Fibroblast of peridontal ligament (primary cell): ENCODE measurements at regions not wholly inside any gene's neighbourhood (a gene's known extent, or its start where the extent isn't known, plus 50 kb on each side); places are given as distances from the start of the nearest gene placed in this dataset.
"Not testable (repeated sequence)": the region's sequence is repeated elsewhere in the genome, so short reads cannot be mapped to it uniquely, and the experiment has no call there.

ENCODE experiments used
- DNase-seq: peaks from one replicate; pipeline ENCODE4 v3.0.0-alpha.2; 2010; ENCODE audit errors: extremely low read depth

GRCh38 chr13:44783994-44784707, 205.1 kb downstream of the NUFIP1 start:
- DNase-seq, result no peak

GRCh38 chr13:44780591-44781280, 204.6 kb upstream of the TSC22D1 start:
- no peak for DNase-seq

- no peak for DNase-seq
These were observed 202.8 kb upstream of the TSC22D1 start for GRCh38 chr13:44778761-44779484.

- DNase-seq, result not testable (repeated sequence)
These were observed 199.2 kb upstream of the TSC22D1 start for GRCh38 chr13:44775290-44775689.

GRCh38 chr13:44770951-44771350, 194.8 kb upstream of the TSC22D1 start:
- DNase-seq, result no peak

- no peak for DNase-seq
These were observed 193.6 kb upstream of the TSC22D1 start for GRCh38 chr13:44769686-44770085.

- DNase-seq, result peak; percentile 46
These were observed 192.8 kb upstream of the TSC22D1 start for GRCh38 chr13:44768775-44769581.

GRCh38 chr13:44768239-44768638, 192.1 kb upstream of the TSC22D1 start:
- DNase-seq, result no peak

- DNase-seq, result no peak
These were observed 188.9 kb upstream of the TSC22D1 start for GRCh38 chr13:44765001-44765471.

GRCh38 chr13:44764302-44764692, 188.2 kb upstream of the TSC22D1 start:
- DNase-seq, result no peak

- no peak for DNase-seq
These were observed 187.6 kb upstream of the TSC22D1 start for GRCh38 chr13:44763615-44764301.

- no peak for DNase-seq
These were observed 186.8 kb upstream of the TSC22D1 start for GRCh38 chr13:44762911-44763310.

GRCh38 chr13:44760434-44760833, 184.3 kb upstream of the TSC22D1 start:
- DNase-seq, result no peak

- DNase-seq, result peak; percentile 13
These were observed 183.5 kb upstream of the TSC22D1 start for GRCh38 chr13:44759384-44760360.

- DNase-seq, result peak; percentile 83
These were observed 182.7 kb upstream of the TSC22D1 start for GRCh38 chr13:44758630-44759383.

GRCh38 chr13:44757671-44758070, 181.5 kb upstream of the TSC22D1 start:
- no peak for DNase-seq

GRCh38 chr13:44756276-44756810, 180.2 kb upstream of the TSC22D1 start:
- no peak for DNase-seq

- peak; percentile 67 for DNase-seq
These were observed 179.7 kb upstream of the TSC22D1 start for GRCh38 chr13:44755872-44756271.

GRCh38 chr13:44752164-44752563, 176.0 kb upstream of the TSC22D1 start:
- DNase-seq, result no peak
